ENCODE measurements at regions not wholly inside any gene's neighbourhood (a gene's known extent, or its start where the extent isn't known, plus 50 kb on each side); places are given as distances from the start of the nearest gene placed in this dataset.
"Not testable (repeated sequence)": the region's sequence is repeated elsewhere in the genome, so short reads cannot be mapped to it uniquely, and the experiment has no call there.

DNA sequence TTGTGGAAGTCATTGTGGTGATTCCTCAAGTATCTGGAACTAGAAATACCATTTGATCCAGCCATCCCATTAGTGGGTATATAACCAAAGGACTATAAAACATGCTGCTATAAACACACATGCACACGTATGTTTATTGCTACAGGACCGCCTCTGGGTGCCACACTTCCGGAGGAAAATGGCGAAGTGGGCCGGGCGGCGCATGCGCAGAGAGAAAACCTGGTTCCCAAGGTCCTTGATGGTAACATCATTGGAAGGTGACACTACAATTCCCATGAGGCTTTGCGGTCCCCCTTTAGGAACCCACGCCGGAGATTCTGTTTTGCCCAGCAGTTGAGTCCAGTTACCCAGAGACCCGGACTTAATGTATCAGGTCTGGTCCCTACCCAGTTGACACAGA lies 640.4 kb downstream of the CWH43 start:
- FAIRE-seq; H3K36me3 ChIP-seq (ENCODE audit: control insufficient read depth in 3 of 3, insufficient read depth in 2 of 3, low read depth in 1 of 3, low read length in 3 of 3); DNase-seq; H3K27ac ChIP-seq (ENCODE audit: low read depth in 1 of 3, low read length in 2 of 3); H3K4me1 ChIP-seq (ENCODE audit: control insufficient read depth in 3 of 3, insufficient read depth in 2 of 3, low read depth in 1 of 3, low read length in 2 of 3); H3K9me3 ChIP-seq (ENCODE audit: control insufficient read depth in 2 of 2, insufficient read depth in 1 of 2, low read depth in 1 of 2, low read length in 1 of 2); H3K27me3 ChIP-seq (ENCODE audit: control insufficient read depth in 3 of 3, insufficient read depth in 3 of 3, low read length in 3 of 3); H3K4me3 ChIP-seq (ENCODE audit: low read depth in 1 of 3, low read length in 3 of 3): not testable (repeated sequence)
- WGBS, 3 donors, result 83 to 88% (median 86%) methylated on average over 9 to 12 of the region's 12 CpGs

Measured in small intestine (tissue), 7 donors.